ENCODE measurements at regions not wholly inside any gene's neighbourhood (a gene's known extent, or its start where the extent isn't known, plus 50 kb on each side); places are given as distances from the start of the nearest gene placed in this dataset.

- Histone ChIP-seq H3K4me2 (ENCODE audit: low read depth, low read length, poor library complexity, severe bottlenecking) (no peak overlapping the region), H3F3A (ENCODE audit: insufficient read depth) (no peaks in the 10 kb centered on the region), H3K4me3 (ENCODE audit: insufficient read depth, low read length, poor library complexity, severe bottlenecking) (no peak overlapping the region), H3K36me3 (ENCODE audit: low read length) (no peaks in the 10 kb centered on the region), H2AFZ (ENCODE audit: low read depth, low read length, severe bottlenecking) (no peak overlapping the region), H3K9me3 (ENCODE audit: insufficient read depth, low read length) (no peaks in the 10 kb centered on the region), H3K9ac (ENCODE audit: low read length) (no peak overlapping the region), H4K20me1 (ENCODE audit: low read depth, low read length) (no peaks in the 10 kb centered on the region), H3K79me2 (ENCODE audit: insufficient read depth, low read length) (no peaks in the 10 kb centered on the region), H3K9me2 (replicated peaks; ENCODE audit: insufficient read depth, low read length) (no peaks in the 10 kb centered on the region), H3K27ac (ENCODE audit: low read depth, low read length) (no peak overlapping the region), H3K27me3 (ENCODE audit: low read length) (no peaks in the 10 kb centered on the region)
- TF ChIP-seq CTCF (IDR thresholded peaks at IDR 0.05; ENCODE audit: insufficient read depth, low read length, poor library complexity, severe bottlenecking) (no peak), EZH2phosphoT487 (conservative IDR thresholded peaks at IDR 0.05; ENCODE audit: low read length) (no peak)
Measured at GRCh38 chr10:52961323-52961722, 188.7 kb upstream of the MBL2 start.

GRCh38 chr10:52959810-52960209, 187.2 kb upstream of the MBL2 start:
- Histone ChIP-seq H3F3A (ENCODE audit: insufficient read depth) (no peaks in the 10 kb centered on the region), H3K36me3 (ENCODE audit: low read length) (no peaks in the 10 kb centered on the region), H3K9me3 (ENCODE audit: insufficient read depth, low read length) (no peaks in the 10 kb centered on the region), H3K79me2 (ENCODE audit: insufficient read depth, low read length) (no peaks in the 10 kb centered on the region), H3K9me2 (replicated peaks; ENCODE audit: insufficient read depth, low read length) (no peaks in the 10 kb centered on the region), H3K9ac (ENCODE audit: low read length) (no peak overlapping the region), H4K20me1 (ENCODE audit: low read depth, low read length) (no peaks in the 10 kb centered on the region), H2AFZ (ENCODE audit: low read depth, low read length, severe bottlenecking) (no peak overlapping the region), H3K27me3 (ENCODE audit: low read length) (no peaks in the 10 kb centered on the region), H3K4me2 (ENCODE audit: low read depth, low read length, poor library complexity, severe bottlenecking) (no peak overlapping the region), H3K4me3 (ENCODE audit: insufficient read depth, low read length, poor library complexity, severe bottlenecking) (no peak overlapping the region), H3K27ac (ENCODE audit: low read depth, low read length) (no peak overlapping the region)
- TF ChIP-seq CTCF (IDR thresholded peaks at IDR 0.05; ENCODE audit: insufficient read depth, low read length, poor library complexity, severe bottlenecking) = no peak
- no peak for TF ChIP-seq EZH2phosphoT487 (conservative IDR thresholded peaks at IDR 0.05; ENCODE audit: low read length)

GRCh38 chr10:52956861-52957260, 184.3 kb upstream of the MBL2 start:
- Histone ChIP-seq H4K20me1 (ENCODE audit: low read depth, low read length) (no peaks in the 10 kb centered on the region), H3F3A (ENCODE audit: insufficient read depth) (no peaks in the 10 kb centered on the region)

More at GRCh38 chr10:52956861-52957260, 184.3 kb upstream of the MBL2 start:
- H3K9me3 ChIP-seq (ENCODE audit: insufficient read depth, low read length) = no peaks in the 10 kb centered on the region
- no peak overlapping the region for H3K4me2 ChIP-seq (ENCODE audit: low read depth, low read length, poor library complexity, severe bottlenecking)
- no peak overlapping the region for H3K9ac ChIP-seq (ENCODE audit: low read length)
- no peaks in the 10 kb centered on the region for H3K27me3 ChIP-seq (ENCODE audit: low read length)
- H3K4me3 ChIP-seq (ENCODE audit: insufficient read depth, low read length, poor library complexity, severe bottlenecking) = no peak overlapping the region
- no peak for TF ChIP-seq CTCF (IDR thresholded peaks at IDR 0.05; ENCODE audit: insufficient read depth, low read length, poor library complexity, severe bottlenecking)
- TF ChIP-seq EZH2phosphoT487 (conservative IDR thresholded peaks at IDR 0.05; ENCODE audit: low read length) = no peak
- H3K27ac ChIP-seq (ENCODE audit: low read depth, low read length) = no peak overlapping the region
- H2AFZ ChIP-seq (ENCODE audit: low read depth, low read length, severe bottlenecking) = no peak overlapping the region
- no peaks in the 10 kb centered on the region for H3K79me2 ChIP-seq (ENCODE audit: insufficient read depth, low read length)
- H3K36me3 ChIP-seq (ENCODE audit: low read length) = no peaks in the 10 kb centered on the region
- H3K9me2 ChIP-seq (replicated peaks; ENCODE audit: insufficient read depth, low read length) = no peaks in the 10 kb centered on the region

Measured in SU-DHL-6 (cell line).